A549 (cell line): ENCODE measurements at regions not wholly inside any gene's neighbourhood (a gene's known extent, or its start where the extent isn't known, plus 50 kb on each side); places are given as distances from the start of the nearest gene placed in this dataset.

ENCODE experiments used
- ATAC-seq, 2 experiments: fragments of 200-7000 bp in 1 of 2; fragments of >200 bp in 1 of 2; cut with Nextera tagmentation in 1 of 2; cut with Tn5 transposase in 1 of 2; 3 replicates each; pipeline versions ENCODE4 v1.8.0 to v1.9.1; 2018 to 2020; ENCODE audit warnings: mild to moderate bottlenecking in 1 of 2, moderate library complexity in 1 of 2
- CTCF ChIA-PET: fragments of 300-600 bp; sonication (Branson Sonifier 250); formaldehyde crosslinking; extraction: SDS; loops from one replicate; lab custom pipeline; 2021; ENCODE audit warnings: antibody characterized with exemption, inconsistent platforms; lab: Yijun Ruan, JAX
- POLR2A ChIA-PET: fragments of 350-600 bp; formaldehyde crosslinking; extraction: SDS; loops from one replicate; lab custom pipeline; 2021; ENCODE audit warnings: antibody characterized with exemption, inconsistent platforms; lab: Yijun Ruan, JAX
- DNase-seq, 2 experiments: peaks; one replicate each; pipeline versions ENCODE4 v3.0.0 to v3.0.0-alpha.2; 2011 to 2016; ENCODE audit warnings: low read depth in 1 of 2, low spot score in 1 of 2
- FAIRE-seq: peaks from 2 replicates; lab custom pipeline; 2011; peaks lifted over from hg19 to GRCh38; lab: Jason Lieb, UNC
- H3K27ac ChIP-seq, 2 experiments: fragments of >200 bp; sonication (Bioruptor Twin); formaldehyde crosslinking; 3 replicates each; pipeline ENCODE4 v1.5.1; 2016 to 2017
- H3K4me1 ChIP-seq: fragments of >200 bp; sonication (Bioruptor Twin); formaldehyde crosslinking; 3 replicates; pipeline ENCODE4 v1.6.1; 2016
- H3K4me2 ChIP-seq: fragments of >200 bp; sonication (Bioruptor Twin); formaldehyde crosslinking; 3 replicates; pipeline ENCODE4 v1.6.1; 2016
- H3K4me3 ChIP-seq: fragments of >200 bp; sonication (Bioruptor Twin); formaldehyde crosslinking; 3 replicates; pipeline ENCODE4 v1.5.1; 2016
- H3K9me3 ChIP-seq: fragments of >200 bp; sonication (Bioruptor Twin); formaldehyde crosslinking; 3 replicates; pipeline ENCODE4 v1.6.1; 2016
- ATOH8 ChIP-seq: fragments of 250-450 bp; sonication (Bioruptor Pico); IDR thresholded peaks from 2 replicates; pipeline ENCODE4 v1.5.0; 2020; ENCODE audit warnings: low read depth, mild to moderate bottlenecking, moderate library complexity
- BHLHE40 ChIP-seq: IDR thresholded peaks from 2 replicates; pipeline ENCODE4 v1.6.1; 2012; ENCODE audit warnings: low read depth, low read length, inconsistent platforms
- CBX8 ChIP-seq: fragments of 200-600 bp; sonication (generic); IDR thresholded peaks from 2 replicates; pipeline ENCODE4 v1.6.1; 2016
- CTCF ChIP-seq: fragments of >200 bp; sonication (Bioruptor Twin); formaldehyde crosslinking; IDR thresholded peaks from 3 replicates; pipeline ENCODE4 v1.5.1; 2016
- EHMT2 ChIP-seq: fragments of 200-600 bp; sonication (generic); IDR thresholded peaks from 2 replicates; pipeline ENCODE4 v1.6.1; 2016; ENCODE audit warnings: antibody characterized with exemption, low read depth, mild to moderate bottlenecking, moderate library complexity
- EP300 ChIP-seq, 2 experiments: fragments of >200 bp; sonication (Bioruptor Twin); formaldehyde crosslinking; IDR thresholded peaks; 2 replicates in 1 of 2; 3 replicates in 1 of 2; pipeline ENCODE4 v1.6.1; 2016 to 2017
- FOSB ChIP-seq: fragments of 250-450 bp; sonication (Bioruptor Pico); IDR thresholded peaks from 2 replicates; pipeline ENCODE4 v1.5.0; 2020; ENCODE audit warnings: mild to moderate bottlenecking, moderate library complexity
- FOSL2 ChIP-seq, 2 experiments: fragments of 450-650 bp in 1 of 2; fragments of >200 bp in 1 of 2; sonication (Bioruptor Twin) in 1 of 2; formaldehyde crosslinking; IDR thresholded peaks; 2 replicates each; pipeline versions ENCODE4 v1.5.0 to v1.6.1; 2016 to 2020; ENCODE audit warnings: mild to moderate bottlenecking in 1 of 2, moderate library complexity in 1 of 2
- GATA3 ChIP-seq: IDR thresholded peaks from 2 replicates; pipeline ENCODE4 v1.6.1; 2012; ENCODE audit warnings: borderline replicate concordance
- HDAC2 ChIP-seq: fragments of 200-600 bp; sonication (generic); IDR thresholded peaks from 2 replicates; pipeline ENCODE4 v1.6.1; 2016
- HMGXB4 ChIP-seq: fragments of 250-450 bp; sonication (Bioruptor Pico); IDR thresholded peaks from 2 replicates; pipeline ENCODE4 v1.5.0; 2021; ENCODE audit warnings: mild to moderate bottlenecking, moderate library complexity, borderline replicate concordance
- HOXB13 ChIP-seq: fragments of 250-450 bp; sonication (Bioruptor Pico); IDR thresholded peaks from 2 replicates; pipeline ENCODE4 v1.5.0; 2020; ENCODE audit warnings: low read depth, mild to moderate bottlenecking, moderate library complexity
- KDM1A ChIP-seq: fragments of 200-600 bp; sonication (generic); IDR thresholded peaks from 2 replicates; pipeline ENCODE4 v1.6.1; 2016; ENCODE audit warnings: low read depth, mild to moderate bottlenecking
- KDM5A ChIP-seq: fragments of 200-600 bp; sonication (generic); IDR thresholded peaks from 2 replicates; pipeline ENCODE4 v1.6.1; 2016; ENCODE audit warnings: antibody characterized with exemption, mild to moderate bottlenecking
- MAFK ChIP-seq: fragments of 450-650 bp; IDR thresholded peaks from 2 replicates; pipeline ENCODE4 v1.6.1; 2014; ENCODE audit not compliant: partially characterized antibody
- MAX ChIP-seq: IDR thresholded peaks from 2 replicates; pipeline ENCODE4 v1.6.1; 2012
- MAZ ChIP-seq: fragments of 150-350 bp; IDR thresholded peaks from 2 replicates; pipeline ENCODE4 v1.6.1; 2014; ENCODE audit warnings: antibody characterized with exemption, low read depth, low read length, borderline replicate concordance
- NFE2L2 ChIP-seq: fragments of 150-350 bp; conservative IDR thresholded peaks from 2 replicates; pipeline ENCODE4 v1.6.1; 2014; ENCODE audit warnings: low read length
- NPAS2 ChIP-seq: fragments of 250-450 bp; sonication (Bioruptor Pico); IDR thresholded peaks from 2 replicates; pipeline ENCODE4 v1.8.0; 2022; ENCODE audit warnings: mild to moderate bottlenecking, moderate library complexity, borderline replicate concordance
- NR3C1 ChIP-seq: fragments of >200 bp; sonication (Bioruptor Twin); formaldehyde crosslinking; IDR thresholded peaks from 3 replicates; pipeline ENCODE4 v1.6.1; 2017
- POLR2A ChIP-seq: IDR thresholded peaks from 2 replicates; pipeline ENCODE4 v1.6.1; 2012; ENCODE audit warnings: mild to moderate bottlenecking, low read length
- TP53 ChIP-seq: fragments of 250-450 bp; sonication (Bioruptor Pico); IDR thresholded peaks from 2 replicates; pipeline ENCODE4 v1.5.0; 2021; ENCODE audit warnings: mild to moderate bottlenecking, moderate library complexity
- USF2 ChIP-seq: fragments of 450-650 bp; IDR thresholded peaks from 2 replicates; pipeline ENCODE4 v1.6.1; 2014; ENCODE audit warnings: antibody characterized with exemption
- ZSCAN20 ChIP-seq: fragments of 250-450 bp; sonication (Bioruptor Pico); IDR thresholded peaks from 2 replicates; pipeline ENCODE4 v1.8.0; 2022; ENCODE audit warnings: mild to moderate bottlenecking, moderate library complexity
- WGBS: methylation state at CpG from one replicate; pipeline ENCODE4 v1.1.6; 2017; ENCODE audit errors: missing lambda C conversion rate; 5-methylcytosine and 5-hydroxymethylcytosine counted together

- POLR2A ChIA-PET, result no interaction called here
- Histone ChIP-seq H3K4me2 (no peak overlapping the region), H3K9me3 (no peaks in the 10 kb centered on the region; the same call in 2 of the 3 replicates), H3K4me3 (no peak overlapping the region), H3K27ac (no peak overlapping the region), H3K4me1 (no peaks in the 10 kb centered on the region)
- WGBS, result 1% methylated on average over 2 of the region's 2 CpGs
- FAIRE-seq, result no peak
- TF ChIP-seq POLR2A (no peak), NFE2L2 (no peak), EP300 (IDR thresholded peaks at IDR 0.05) (no peak), EHMT2 (no peak), CBX8 (no peak), TP53 (CRISPR knock-in tag) (no peak), ZSCAN20 (CRISPR knock-in tag) (no peak), FOSB (CRISPR knock-in tag) (no peak), FOSL2 (IDR thresholded peaks at IDR 0.05) (no peak), FOSL2 (CRISPR knock-in tag; IDR thresholded peaks at IDR 0.05) (no peak), USF2 (no peak), MAFK (no peak), NR3C1 (no peak), CTCF (no peak), BHLHE40 (no peak), GATA3 (no peak), KDM5A (no peak)
- CTCF ChIA-PET, result no interaction called here
- no peak for DNase-seq
- ATAC-seq, result no peak
These were observed 1251.0 kb upstream of the USP15 start for GRCh38 chr12:61009192-61009591.

GRCh38 chr12:61011767-61012423, 1248.3 kb upstream of the USP15 start:
- 3% methylated on average over 2 of the region's 2 CpGs for WGBS
- ChIA-PET POLR2A (no interaction called here), CTCF (no interaction called here)

More at GRCh38 chr12:61011767-61012423, 1248.3 kb upstream of the USP15 start:
- no peak for DNase-seq
- H3K27ac ChIP-seq, result no peak overlapping the region
- no peak overlapping the region for H3K4me3 ChIP-seq
- ATAC-seq, result no peak
- no peaks in the 10 kb centered on the region for H3K4me1 ChIP-seq
- no peak for FAIRE-seq
- H3K4me2 ChIP-seq, result no peak overlapping the region
- TF ChIP-seq BHLHE40 (no peak), HOXB13 (CRISPR knock-in tag) (no peak), POLR2A (no peak), EHMT2 (no peak), HMGXB4 (CRISPR knock-in tag) (no peak), MAZ (no peak), NPAS2 (CRISPR knock-in tag) (no peak), KDM1A (no peak), KDM5A (no peak), MAX (no peak), CTCF (no peak), ATOH8 (CRISPR knock-in tag) (no peak), FOSB (CRISPR knock-in tag) (no peak), HDAC2 (no peak)
- peaks cover 3% of the 10 kb centered on the region; the same call in 1 of the 3 replicates for H3K9me3 ChIP-seq
